Kidney epithelial cell (primary cell): ENCODE measurements at regions not wholly inside any gene's neighbourhood (a gene's known extent, or its start where the extent isn't known, plus 50 kb on each side); places are given as distances from the start of the nearest gene placed in this dataset.

Source experiments
- DNase-seq: peaks from one replicate; pipeline ENCODE4 v3.0.0-alpha.2; 2010; ENCODE audit warnings: low read depth
- H3K27me3 ChIP-seq: 2 replicates; pipeline ENCODE4 v1.6.0; 2011; ENCODE audit warnings: low read length; ENCODE audit not compliant: control insufficient read depth, insufficient read depth
- H3K36me3 ChIP-seq: 2 replicates; pipeline ENCODE4 v1.5.1; 2011; ENCODE audit warnings: low read length; ENCODE audit not compliant: control insufficient read depth, insufficient read depth
- H3K4me3 ChIP-seq: 2 replicates; pipeline ENCODE4 v1.5.1; 2011; ENCODE audit warnings: low read depth, mild to moderate bottlenecking, control low read depth, low read length
- CTCF ChIP-seq: IDR thresholded peaks from 2 replicates; pipeline ENCODE4 v1.5.1; 2011; ENCODE audit warnings: mild to moderate bottlenecking, moderate library complexity, low read length, control low read depth, inconsistent platforms; ENCODE audit not compliant: insufficient read depth, poor library complexity, severe bottlenecking

GRCh38 chr16:59601452-59601851, 867.3 kb upstream of the GOT2 start:
- TF ChIP-seq CTCF = no peak
- no peak for DNase-seq
- Histone ChIP-seq H3K4me3 (no peak overlapping the region), H3K27me3 (no peaks in the 10 kb centered on the region), H3K36me3 (no peaks in the 10 kb centered on the region)

GRCh38 chr16:59597269-59597668, 863.2 kb upstream of the GOT2 start:
- no peak overlapping the region for H3K4me3 ChIP-seq
- no peak for DNase-seq
- H3K36me3 ChIP-seq = no peaks in the 10 kb centered on the region
- no peaks in the 10 kb centered on the region for H3K27me3 ChIP-seq
- no peak for TF ChIP-seq CTCF

GRCh38 chr16:59596693-59597092, 862.6 kb upstream of the GOT2 start:
- no peak overlapping the region for H3K4me3 ChIP-seq
- no peak for TF ChIP-seq CTCF
- H3K27me3 ChIP-seq = no peaks in the 10 kb centered on the region
- no peak for DNase-seq
- H3K36me3 ChIP-seq = no peaks in the 10 kb centered on the region

GRCh38 chr16:59593194-59593661, 859.1 kb upstream of the GOT2 start:
- Histone ChIP-seq H3K27me3 (no peaks in the 10 kb centered on the region), H3K36me3 (no peaks in the 10 kb centered on the region), H3K4me3 (no peak overlapping the region)
- no peak for TF ChIP-seq CTCF
- DNase-seq = no peak

- Histone ChIP-seq H3K4me3 (no peak overlapping the region), H3K36me3 (no peaks in the 10 kb centered on the region), H3K27me3 (no peaks in the 10 kb centered on the region)
- no peak for DNase-seq
- TF ChIP-seq CTCF = no peak
Observed at GRCh38 chr16:59591480-59591879, 857.4 kb upstream of the GOT2 start.

- H3K4me3 ChIP-seq = no peak overlapping the region
- no peak for TF ChIP-seq CTCF
- DNase-seq = no peak
- H3K27me3 ChIP-seq = no peaks in the 10 kb centered on the region
- H3K36me3 ChIP-seq = no peaks in the 10 kb centered on the region
Observed at GRCh38 chr16:59590845-59591244, 856.7 kb upstream of the GOT2 start.
